ENCODE measurements at regions not wholly inside any gene's neighbourhood (a gene's known extent, or its start where the extent isn't known, plus 50 kb on each side); places are given as distances from the start of the nearest gene placed in this dataset.

DNA sequence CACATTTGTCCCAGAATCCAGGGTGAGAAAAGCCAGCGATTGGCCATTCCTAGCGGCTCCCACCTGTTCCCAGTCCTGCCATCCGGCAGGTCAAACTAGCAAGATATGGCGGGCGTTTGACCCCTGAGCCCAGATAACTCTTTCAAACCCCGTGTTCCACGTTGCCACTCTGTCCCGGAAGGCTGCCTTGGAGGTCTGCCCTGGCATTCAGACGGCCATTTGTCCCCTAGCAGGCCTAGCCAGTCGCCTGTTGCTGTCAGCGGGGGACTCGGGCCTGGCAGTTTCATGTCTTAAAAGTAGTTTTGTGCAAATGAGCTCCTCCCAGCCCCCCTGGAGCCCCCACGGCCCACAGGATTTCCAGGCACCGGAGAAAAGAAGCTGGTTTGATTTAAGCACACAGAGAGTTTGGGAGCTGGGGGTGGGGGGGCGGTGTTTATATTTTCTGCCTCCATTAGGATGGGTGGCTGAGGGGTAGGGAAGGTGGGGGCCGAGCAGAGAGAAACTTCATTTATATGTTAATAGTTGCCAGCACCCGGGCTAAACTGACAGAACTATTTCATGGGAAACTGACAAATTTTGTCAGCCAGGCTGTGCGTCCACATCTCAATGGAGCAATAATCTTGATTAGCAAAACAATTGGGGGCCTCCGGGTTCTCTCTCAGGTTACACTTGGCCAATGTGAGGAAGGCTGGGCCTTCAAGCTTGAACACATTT is 240.9 kb upstream of the SALL1 start:
- Histone ChIP-seq H2BK15ac (ENCODE audit: low read depth, low read length) (no peak overlapping the region), H2BK120ac (ENCODE audit: low read depth, low read length) (peak overlapping the region; percentile 55), H3K18ac (ENCODE audit: low read depth, low read length) (no peak overlapping the region), H4K5ac (ENCODE audit: low read depth, low read length) (no peak overlapping the region), H3K9me3 (ENCODE audit: control insufficient read depth, insufficient read depth, low read length) (peaks cover 2% of the 10 kb centered on the region; the same call in 1 of the 2 replicates), H3K4me2 (ENCODE audit: low read depth, low read length) (no peak overlapping the region), H4K8ac (ENCODE audit: low read depth in 2 of 2, low read length in 2 of 2) (peak overlapping the region in 1 of 2 experiments; percentile 47; a peak in 1 of 4 replicates), H2AFZ (replicated peaks; ENCODE audit: low read length, poor library complexity) (peak overlapping the region; percentile 78), H3K36me3 (ENCODE audit: control insufficient read depth, insufficient read depth, low read length) (no peaks in the 10 kb centered on the region), H2AK5ac (ENCODE audit: low read depth, low read length) (no peak overlapping the region; the same call in 1 of the 2 replicates), H3K9me1 (ENCODE audit: insufficient read depth, low read length) (peaks cover 2% of the 10 kb centered on the region), H3K56ac (ENCODE audit: extremely low read depth, insufficient read depth, low read length) (no peak overlapping the region), H3K27ac (ENCODE audit: insufficient read depth, low read length) (no peak overlapping the region), H3K14ac (replicated peaks; ENCODE audit: low read depth, low read length) (no peak overlapping the region), H3K27me3 (ENCODE audit: control insufficient read depth, insufficient read depth, low read length) (no peaks in the 10 kb centered on the region), H2AK9ac (replicated peaks; ENCODE audit: low read depth, low read length, poor library complexity) (no peak overlapping the region), H2BK20ac (ENCODE audit: low read depth, low read length) (no peak overlapping the region), H4K91ac (ENCODE audit: insufficient read depth, low read depth, low read length) (no peak overlapping the region), H4K20me1 (ENCODE audit: insufficient read depth, low read length) (no peaks in the 10 kb centered on the region), H3K4me1 (ENCODE audit: control insufficient read depth, insufficient read depth, low read length) (peaks cover 7% of the 10 kb centered on the region; the same call in 1 of the 2 replicates), H3K23ac (ENCODE audit: low read depth, low read length) (no peak overlapping the region), H3K79me1 (ENCODE audit: low read depth in 1 of 2, low read length in 2 of 2) (no peaks in the 10 kb centered on the region), H3K9ac (ENCODE audit: low read depth, low read length) (no peak overlapping the region), H3K4ac (ENCODE audit: low read depth, low read length) (no peak overlapping the region), H3K4me3 (ENCODE audit: insufficient read depth, low read depth, low read length) (no peak overlapping the region), H2BK5ac (ENCODE audit: low read depth, low read length, poor library complexity, severe bottlenecking) (no peak overlapping the region)
- DNase-seq (no peak), ATAC-seq (ENCODE audit: low read depth) (no peak)
- ChIA-PET CTCF (interaction anchor here (1.6 kb wide), 1 partner anchor 10 kb away, joined by 4 read pairs; no protein-coding TSS in a partner anchor), POLR2A (ENCODE audit: unreplicated experiment) (no interaction called here)
- in situ Hi-C loops (cut with MboI; ENCODE audit: low sequenced_read_pairs): no loop called here
- WGBS, 2 experiments (ENCODE audit: extremely low coverage in 2 of 2, insufficient read length in 1 of 2): 29% methylated on average over 7 of the region's 19 CpGs; no CpG with 5 or more reads in 1 of the 2 experiments
- intact Hi-C loops (cut with micrococcal nuclease): loop anchor here (10.0 kb wide), 1 partner anchor 237 kb away; the partner anchor contains the start of gene SALL1
- TF ChIP-seq, protein P1, sequence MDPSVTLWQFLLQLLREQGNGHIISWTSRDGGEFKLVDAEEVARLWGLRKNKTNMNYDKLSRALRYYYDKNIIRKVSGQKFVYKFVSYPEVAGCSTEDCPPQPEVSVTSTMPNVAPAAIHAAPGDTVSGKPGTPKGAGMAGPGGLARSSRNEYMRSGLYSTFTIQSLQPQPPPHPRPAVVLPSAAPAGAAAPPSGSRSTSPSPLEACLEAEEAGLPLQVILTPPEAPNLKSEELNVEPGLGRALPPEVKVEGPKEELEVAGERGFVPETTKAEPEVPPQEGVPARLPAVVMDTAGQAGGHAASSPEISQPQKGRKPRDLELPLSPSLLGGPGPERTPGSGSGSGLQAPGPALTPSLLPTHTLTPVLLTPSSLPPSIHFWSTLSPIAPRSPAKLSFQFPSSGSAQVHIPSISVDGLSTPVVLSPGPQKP (IDR thresholded peaks at IDR 0.05; ENCODE audit: borderline replicate concordance, low read depth, low read length): no peak
- TF ChIP-seq MAZ (IDR thresholded peaks at IDR 0.05; ENCODE audit: borderline replicate concordance, low read depth, low read length) (no peak), RFX5 (IDR thresholded peaks at IDR 0.05; ENCODE audit: low read depth, low read length) (no peak), MXI1 (IDR thresholded peaks at IDR 0.05; ENCODE audit: borderline replicate concordance, low read depth, low read length) (no peak), CHD1 (IDR thresholded peaks at IDR 0.05; ENCODE audit: low read depth, low read length) (no peak), SMC3 (IDR thresholded peaks at IDR 0.05; ENCODE audit: low read depth, low read length) (no peak), RAD21 (IDR thresholded peaks at IDR 0.05; ENCODE audit: low read length) (no peak)
- TF ChIP-seq, protein P2, sequence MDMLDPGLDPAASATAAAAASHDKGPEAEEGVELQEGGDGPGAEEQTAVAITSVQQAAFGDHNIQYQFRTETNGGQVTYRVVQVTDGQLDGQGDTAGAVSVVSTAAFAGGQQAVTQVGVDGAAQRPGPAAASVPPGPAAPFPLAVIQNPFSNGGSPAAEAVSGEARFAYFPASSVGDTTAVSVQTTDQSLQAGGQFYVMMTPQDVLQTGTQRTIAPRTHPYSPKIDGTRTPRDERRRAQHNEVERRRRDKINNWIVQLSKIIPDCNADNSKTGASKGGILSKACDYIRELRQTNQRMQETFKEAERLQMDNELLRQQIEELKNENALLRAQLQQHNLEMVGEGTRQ (IDR thresholded peaks at IDR 0.05; ENCODE audit: low read depth, low read length): no peak
- TF ChIP-seq, protein P3, sequence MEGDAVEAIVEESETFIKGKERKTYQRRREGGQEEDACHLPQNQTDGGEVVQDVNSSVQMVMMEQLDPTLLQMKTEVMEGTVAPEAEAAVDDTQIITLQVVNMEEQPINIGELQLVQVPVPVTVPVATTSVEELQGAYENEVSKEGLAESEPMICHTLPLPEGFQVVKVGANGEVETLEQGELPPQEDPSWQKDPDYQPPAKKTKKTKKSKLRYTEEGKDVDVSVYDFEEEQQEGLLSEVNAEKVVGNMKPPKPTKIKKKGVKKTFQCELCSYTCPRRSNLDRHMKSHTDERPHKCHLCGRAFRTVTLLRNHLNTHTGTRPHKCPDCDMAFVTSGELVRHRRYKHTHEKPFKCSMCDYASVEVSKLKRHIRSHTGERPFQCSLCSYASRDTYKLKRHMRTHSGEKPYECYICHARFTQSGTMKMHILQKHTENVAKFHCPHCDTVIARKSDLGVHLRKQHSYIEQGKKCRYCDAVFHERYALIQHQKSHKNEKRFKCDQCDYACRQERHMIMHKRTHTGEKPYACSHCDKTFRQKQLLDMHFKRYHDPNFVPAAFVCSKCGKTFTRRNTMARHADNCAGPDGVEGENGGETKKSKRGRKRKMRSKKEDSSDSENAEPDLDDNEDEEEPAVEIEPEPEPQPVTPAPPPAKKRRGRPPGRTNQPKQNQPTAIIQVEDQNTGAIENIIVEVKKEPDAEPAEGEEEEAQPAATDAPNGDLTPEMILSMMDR (conservative IDR thresholded peaks at IDR 0.05; ENCODE audit: low read depth, low read length): no peak
- dilution Hi-C loops (cut with HindIII; ENCODE audit: low sequenced_read_pairs, unreplicated experiment): no loop called here
- no TSS peak for BruUV-seq (replicated peaks)

All from IMR-90 (cell line).